ENCODE measurements at regions not wholly inside any gene's neighbourhood (a gene's known extent, or its start where the extent isn't known, plus 50 kb on each side); places are given as distances from the start of the nearest gene placed in this dataset.

DNA sequence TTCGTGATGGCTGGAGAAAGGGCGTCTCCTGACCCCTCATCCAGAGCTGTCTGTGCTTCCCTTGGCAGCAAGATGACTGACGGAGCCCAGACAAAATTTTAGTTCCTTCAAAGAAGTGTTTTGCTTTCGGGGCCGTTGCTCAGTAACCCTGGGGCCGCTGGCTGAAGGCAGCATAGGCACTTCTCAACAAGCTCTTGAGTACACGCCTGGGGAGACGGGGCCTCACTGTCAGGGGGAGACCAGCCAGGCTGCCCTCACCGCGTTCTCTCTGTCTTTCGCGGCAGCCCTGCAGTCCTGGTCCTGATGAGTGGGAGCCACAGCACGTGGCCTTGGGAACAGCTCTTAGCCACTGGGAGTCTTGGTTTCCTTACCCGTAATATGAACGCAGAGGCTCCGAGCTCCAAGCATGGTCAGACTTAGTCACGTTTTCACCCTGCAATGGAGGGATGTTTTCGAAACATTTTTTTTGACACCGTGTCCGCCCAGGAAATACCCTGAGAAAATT, 86.0 kb downstream of the IRF8 start:
- H3K4me2 ChIP-seq (ENCODE audit: low read depth, low read length): no peak overlapping the region
- H3K27ac ChIP-seq (ENCODE audit: low read length): no peak overlapping the region
- no peak overlapping the region for H3K4me3 ChIP-seq (ENCODE audit: low read length)
- no peaks in the 10 kb centered on the region for H3K9me3 ChIP-seq (replicated peaks; ENCODE audit: insufficient read depth, low read length)
- TF ChIP-seq EZH2 (optimal IDR thresholded peaks at IDR 0.05; ENCODE audit: low read depth, low read length) (no peak), EZH2phosphoT487 (IDR thresholded peaks at IDR 0.05; ENCODE audit: low read length) (no peak)
- TF ChIP-seq, protein P1, sequence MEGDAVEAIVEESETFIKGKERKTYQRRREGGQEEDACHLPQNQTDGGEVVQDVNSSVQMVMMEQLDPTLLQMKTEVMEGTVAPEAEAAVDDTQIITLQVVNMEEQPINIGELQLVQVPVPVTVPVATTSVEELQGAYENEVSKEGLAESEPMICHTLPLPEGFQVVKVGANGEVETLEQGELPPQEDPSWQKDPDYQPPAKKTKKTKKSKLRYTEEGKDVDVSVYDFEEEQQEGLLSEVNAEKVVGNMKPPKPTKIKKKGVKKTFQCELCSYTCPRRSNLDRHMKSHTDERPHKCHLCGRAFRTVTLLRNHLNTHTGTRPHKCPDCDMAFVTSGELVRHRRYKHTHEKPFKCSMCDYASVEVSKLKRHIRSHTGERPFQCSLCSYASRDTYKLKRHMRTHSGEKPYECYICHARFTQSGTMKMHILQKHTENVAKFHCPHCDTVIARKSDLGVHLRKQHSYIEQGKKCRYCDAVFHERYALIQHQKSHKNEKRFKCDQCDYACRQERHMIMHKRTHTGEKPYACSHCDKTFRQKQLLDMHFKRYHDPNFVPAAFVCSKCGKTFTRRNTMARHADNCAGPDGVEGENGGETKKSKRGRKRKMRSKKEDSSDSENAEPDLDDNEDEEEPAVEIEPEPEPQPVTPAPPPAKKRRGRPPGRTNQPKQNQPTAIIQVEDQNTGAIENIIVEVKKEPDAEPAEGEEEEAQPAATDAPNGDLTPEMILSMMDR (IDR thresholded peaks at IDR 0.05; ENCODE audit: low read length): no peak
- no peaks in the 10 kb centered on the region for H3K9me2 ChIP-seq (replicated peaks; ENCODE audit: insufficient read depth, low read length)
- no peaks in the 10 kb centered on the region for H3F3A ChIP-seq (ENCODE audit: insufficient read depth, low read length)
- no peaks in the 10 kb centered on the region for H4K20me1 ChIP-seq (ENCODE audit: insufficient read depth, low read length)
- peaks cover 73% of the 10 kb centered on the region for H3K27me3 ChIP-seq (replicated peaks; ENCODE audit: insufficient read depth, low read length)
- no peak for DNase-seq
- no peaks in the 10 kb centered on the region for H3K79me2 ChIP-seq (ENCODE audit: low read length)
- H2AFZ ChIP-seq (ENCODE audit: low read length): no peak overlapping the region
- H3K36me3 ChIP-seq (replicated peaks; ENCODE audit: insufficient read depth, low read length): no peaks in the 10 kb centered on the region
- H3K9ac ChIP-seq (ENCODE audit: low read length): no peak overlapping the region
- no peaks in the 10 kb centered on the region for H3K4me1 ChIP-seq (ENCODE audit: low read length)

DNA sequence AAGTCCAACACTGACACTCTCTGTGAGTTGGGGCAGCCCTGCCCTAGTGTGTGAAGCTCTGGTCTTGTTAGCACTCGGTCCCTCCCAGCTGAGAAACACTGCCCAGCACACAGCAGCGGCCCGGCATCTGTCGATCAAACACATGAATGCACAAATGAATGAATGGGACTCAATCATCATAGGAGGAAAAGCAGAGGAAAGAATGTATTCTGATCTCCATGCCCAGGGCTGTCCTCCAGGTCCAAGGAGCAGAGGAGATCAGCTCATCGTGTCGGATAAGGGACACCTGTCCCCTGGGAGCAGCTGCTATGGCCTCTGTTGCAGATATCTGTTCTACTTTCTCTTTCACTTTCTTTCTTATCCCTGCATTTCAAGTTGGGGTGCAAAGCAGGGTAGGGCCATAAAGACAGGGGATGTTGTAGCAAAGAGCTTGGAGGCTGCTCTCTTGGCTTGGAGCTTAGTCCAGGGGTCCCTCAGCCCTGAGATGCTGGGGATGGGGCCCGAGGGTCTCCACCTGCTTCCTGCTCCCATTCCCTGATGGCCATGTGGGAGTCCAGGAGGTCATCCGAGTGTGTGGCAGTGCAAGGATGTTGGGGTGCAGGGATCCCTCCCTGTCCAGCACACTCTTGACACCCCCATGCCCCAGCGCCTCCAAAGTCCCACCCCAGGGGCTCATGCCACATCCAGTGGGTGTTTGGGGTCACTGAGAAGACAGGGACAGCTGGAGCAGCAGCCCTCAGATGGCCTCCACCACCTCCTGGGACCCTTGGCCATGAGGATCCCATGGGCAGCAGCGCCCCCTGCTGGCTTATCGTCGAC, 88.2 kb downstream of the IRF8 start:
- peak; percentile 28 for DNase-seq

DNA sequence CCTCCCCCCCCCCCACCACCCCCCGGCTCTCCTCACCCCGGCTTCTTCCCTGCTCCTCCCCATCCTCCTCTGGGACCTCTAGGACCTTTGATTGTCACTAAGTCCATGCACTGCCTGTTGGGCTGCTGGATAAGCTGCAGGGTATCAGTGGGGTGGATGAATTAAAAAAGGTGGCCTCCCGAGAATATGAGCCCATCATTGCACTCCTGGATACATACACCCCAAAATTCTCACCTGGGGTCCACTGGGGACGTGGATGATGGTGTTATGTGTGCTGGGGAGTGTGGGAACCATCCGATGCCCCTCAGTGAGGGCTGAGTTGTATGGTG, 88.8 kb downstream of the IRF8 start:
- H3K4me2 ChIP-seq (ENCODE audit: low read depth, low read length): no peak overlapping the region

More for the DNA sequence above, 88.2 kb downstream of the IRF8 start:
- H3K9me2 ChIP-seq (replicated peaks; ENCODE audit: insufficient read depth, low read length): no peaks in the 10 kb centered on the region
- no peaks in the 10 kb centered on the region for H3K9me3 ChIP-seq (replicated peaks; ENCODE audit: insufficient read depth, low read length)
- H4K20me1 ChIP-seq (ENCODE audit: insufficient read depth, low read length): no peaks in the 10 kb centered on the region
- no peak overlapping the region; the same call in 1 of the 2 replicates for H3K9ac ChIP-seq (ENCODE audit: low read length)
- TF ChIP-seq, protein P1 (IDR thresholded peaks at IDR 0.05; ENCODE audit: low read length): no peak; the same call in 1 of the 2 replicates
- TF ChIP-seq EZH2 (optimal IDR thresholded peaks at IDR 0.05; ENCODE audit: low read depth, low read length): no peak
- TF ChIP-seq EZH2phosphoT487 (IDR thresholded peaks at IDR 0.05; ENCODE audit: low read length): no peak
- H2AFZ ChIP-seq (ENCODE audit: low read length): no peak overlapping the region
- H3K79me2 ChIP-seq (ENCODE audit: low read length): no peaks in the 10 kb centered on the region
- H3K4me3 ChIP-seq (ENCODE audit: low read length): peak overlapping the region; percentile 53
- H3K4me2 ChIP-seq (ENCODE audit: low read depth, low read length): peak overlapping the region; percentile 73
- H3K4me1 ChIP-seq (ENCODE audit: low read length): no peaks in the 10 kb centered on the region
- H3K27me3 ChIP-seq (replicated peaks; ENCODE audit: insufficient read depth, low read length): peaks cover 75% of the 10 kb centered on the region
- no peaks in the 10 kb centered on the region for H3K36me3 ChIP-seq (replicated peaks; ENCODE audit: insufficient read depth, low read length)
- no peak overlapping the region for H3K27ac ChIP-seq (ENCODE audit: low read length)
- no peaks in the 10 kb centered on the region for H3F3A ChIP-seq (ENCODE audit: insufficient read depth, low read length)

More for the DNA sequence above, 88.8 kb downstream of the IRF8 start:
- Histone ChIP-seq H3K9me3 (replicated peaks; ENCODE audit: insufficient read depth, low read length) (no peaks in the 10 kb centered on the region), H2AFZ (ENCODE audit: low read length) (no peak overlapping the region), H3K4me3 (ENCODE audit: low read length) (no peak overlapping the region), H3K9me2 (replicated peaks; ENCODE audit: insufficient read depth, low read length) (no peaks in the 10 kb centered on the region), H3K36me3 (replicated peaks; ENCODE audit: insufficient read depth, low read length) (no peaks in the 10 kb centered on the region), H3K9ac (ENCODE audit: low read length) (no peak overlapping the region), H3K27me3 (replicated peaks; ENCODE audit: insufficient read depth, low read length) (peaks cover 75% of the 10 kb centered on the region), H3K4me1 (ENCODE audit: low read length) (no peaks in the 10 kb centered on the region), H3K79me2 (ENCODE audit: low read length) (no peaks in the 10 kb centered on the region), H4K20me1 (ENCODE audit: insufficient read depth, low read length) (no peaks in the 10 kb centered on the region), H3K27ac (ENCODE audit: low read length) (no peak overlapping the region), H3F3A (ENCODE audit: insufficient read depth, low read length) (no peaks in the 10 kb centered on the region)
- TF ChIP-seq EZH2phosphoT487 (IDR thresholded peaks at IDR 0.05; ENCODE audit: low read length) (no peak), EZH2 (optimal IDR thresholded peaks at IDR 0.05; ENCODE audit: low read depth, low read length) (no peak)
- TF ChIP-seq, protein P1 (IDR thresholded peaks at IDR 0.05; ENCODE audit: low read length): no peak; the same call in 1 of the 2 replicates
- DNase-seq: no peak
